PC-3 (cell line): ENCODE measurements at regions not wholly inside any gene's neighbourhood (a gene's known extent, or its start where the extent isn't known, plus 50 kb on each side); places are given as distances from the start of the nearest gene placed in this dataset.
"Not testable (repeated sequence)": the region's sequence is repeated elsewhere in the genome, so short reads cannot be mapped to it uniquely, and the experiment has no call there.

ENCODE experiments used
- ATAC-seq: fragments of 200-7000 bp; cut with Tn5 transposase; 2 replicates; pipeline ENCODE4 v1.9.1; 2020; ENCODE audit warnings: mild to moderate bottlenecking, moderate library complexity
- BruUV-seq: library from RNA; stranded (reverse); fragments of 400-500 nt; replicated peaks from 2 replicates; lab custom pipeline; 2021; lab: Mats Ljungman, UMichigan
- CTCF ChIA-PET: fragments of 300-600 bp; sonication (Branson Sonifier 250); formaldehyde crosslinking; loops from one replicate; lab custom pipeline; 2022; ENCODE audit warnings: antibody characterized with exemption; lab: Charles Lee
- POLR2A ChIA-PET: fragments of 300-600 bp; sonication (Branson Sonifier 250); formaldehyde crosslinking; loops from one replicate; lab custom pipeline; 2022; ENCODE audit warnings: antibody characterized with exemption; ENCODE audit not compliant: unreplicated experiment; lab: Charles Lee
- DNase-seq: peaks from one replicate; pipeline ENCODE4 v3.0.0-alpha.2; 2015
- H2AFZ ChIP-seq: fragments of 300-600 bp; sonication (generic); 2 replicates; pipeline ENCODE4 v1.6.0; 2016; ENCODE audit warnings: antibody characterized with exemption, low read length
- H3F3A ChIP-seq: fragments of 300-600 bp; sonication (generic); one replicate; pipeline ENCODE4 v1.6.0; 2017; ENCODE audit warnings: antibody characterized with exemption, low read length, control low read depth, mild to moderate bottlenecking; ENCODE audit not compliant: unreplicated experiment
- H3K27ac ChIP-seq: fragments of 300-600 bp; sonication (generic); 2 replicates; pipeline ENCODE4 v1.5.1; 2016; ENCODE audit warnings: mild to moderate bottlenecking, low read length
- H3K27me3 ChIP-seq: fragments of 300-600 bp; sonication (generic); 2 replicates; pipeline ENCODE4 v1.6.1; 2016; ENCODE audit warnings: low read length, mixed read lengths
- H3K36me3 ChIP-seq: fragments of 300-600 bp; sonication (generic); 2 replicates; pipeline ENCODE4 v1.6.1; 2016; ENCODE audit warnings: low read depth, mixed run types, low read length, mixed read lengths
- H3K4me1 ChIP-seq: fragments of 300-600 bp; sonication (generic); 2 replicates; pipeline ENCODE4 v1.5.1; 2016; ENCODE audit warnings: low read length; ENCODE audit not compliant: insufficient read depth
- H3K4me2 ChIP-seq: fragments of 300-600 bp; sonication (generic); 2 replicates; pipeline ENCODE4 v1.6.0; 2016; ENCODE audit warnings: low read length
- H3K4me3 ChIP-seq: fragments of 300-600 bp; sonication (generic); 2 replicates; pipeline ENCODE4 v1.5.1; 2016; ENCODE audit warnings: mild to moderate bottlenecking, low read length, mixed read lengths
- H3K79me2 ChIP-seq: fragments of 300-600 bp; sonication (generic); 2 replicates; pipeline ENCODE4 v1.6.1; 2017; ENCODE audit warnings: low read length, mixed read lengths
- H3K9ac ChIP-seq: fragments of 300-600 bp; sonication (generic); 2 replicates; pipeline ENCODE4 v1.6.0; 2016; ENCODE audit warnings: mild to moderate bottlenecking, low read length
- H3K9me2 ChIP-seq: fragments of 300-600 bp; sonication (generic); replicated peaks from 2 replicates; pipeline ENCODE4 v1.6.1; 2016; ENCODE audit warnings: mixed run types, low read length, mixed read lengths
- H3K9me3 ChIP-seq: fragments of 300-600 bp; sonication (generic); 2 replicates; pipeline ENCODE4 v1.6.1; 2016; ENCODE audit warnings: low read length, mixed read lengths
- H4K20me1 ChIP-seq: fragments of 300-600 bp; sonication (generic); 2 replicates; pipeline ENCODE4 v1.6.1; 2016; ENCODE audit warnings: low read length, mixed read lengths
- intact Hi-C: fragments of 100-400 bp; cut with micrococcal nuclease; formaldehyde crosslinking; loops from 2 replicates; pipeline ENCODE4 v1.9.0; 2023

GRCh38 chr9:65382701-65383318 lies 97.8 kb upstream of the FOXD4L5 start:
- H3F3A ChIP-seq, H3K79me2 ChIP-seq, ATAC-seq, H3K9ac ChIP-seq, H3K27ac ChIP-seq, BruUV-seq, intact Hi-C loops, POLR2A ChIA-PET, H4K20me1 ChIP-seq, DNase-seq, H3K4me3 ChIP-seq, H3K27me3 ChIP-seq, H3K9me2 ChIP-seq, H3K9me3 ChIP-seq, H3K36me3 ChIP-seq, H3K4me1 ChIP-seq, H3K4me2 ChIP-seq, CTCF ChIA-PET, H2AFZ ChIP-seq: not testable (repeated sequence)
